OCI-LY1 (cell line): ENCODE measurements at regions not wholly inside any gene's neighbourhood (a gene's known extent, or its start where the extent isn't known, plus 50 kb on each side); places are given as distances from the start of the nearest gene placed in this dataset.

Experiments
- H2AFZ ChIP-seq: fragments of 200-600 bp; sonication (generic), shearing (Covaris generic); 2 replicates; pipeline ENCODE4 v1.6.0; 2014; ENCODE audit warnings: antibody characterized with exemption, mild to moderate bottlenecking, low read length
- H3F3A ChIP-seq: fragments of 200-600 bp; sonication (generic), shearing (Covaris generic); 2 replicates; pipeline ENCODE4 v1.6.0; 2014; ENCODE audit warnings: mild to moderate bottlenecking, antibody characterized with exemption, low read length, moderate library complexity; ENCODE audit not compliant: insufficient read depth
- H3K27ac ChIP-seq: fragments of 200-600 bp; sonication (generic); 2 replicates; pipeline ENCODE4 v1.5.1; 2014; ENCODE audit warnings: low read length, mixed run types, mild to moderate bottlenecking, low read depth; ENCODE audit not compliant: poor library complexity, severe bottlenecking
- H3K27me3 ChIP-seq: fragments of 200-600 bp; sonication (generic); 2 replicates; pipeline ENCODE4 v1.6.0; 2014; ENCODE audit warnings: antibody characterized with exemption, mild to moderate bottlenecking, low read length, moderate library complexity; ENCODE audit not compliant: insufficient read depth
- H3K36me3 ChIP-seq: fragments of 200-600 bp; sonication (generic); 2 replicates; pipeline ENCODE4 v1.6.1; 2014; ENCODE audit warnings: mild to moderate bottlenecking, antibody characterized with exemption, low read length, moderate library complexity, mixed read lengths; ENCODE audit not compliant: insufficient read depth
- H3K4me1 ChIP-seq: fragments of 200-600 bp; sonication (generic); 2 replicates; pipeline ENCODE4 v1.5.1; 2014; ENCODE audit warnings: mild to moderate bottlenecking, low read length, moderate library complexity; ENCODE audit not compliant: insufficient read depth, severe bottlenecking
- H3K4me2 ChIP-seq: fragments of 200-600 bp; sonication (generic), shearing (Covaris generic); 2 replicates; pipeline ENCODE4 v1.6.1; 2014; ENCODE audit warnings: low read length
- H3K4me3 ChIP-seq: fragments of 200-600 bp; sonication (generic); 2 replicates; pipeline ENCODE4 v1.5.1; 2014; ENCODE audit warnings: low read length, low read depth, mild to moderate bottlenecking, mixed read lengths; ENCODE audit not compliant: poor library complexity, severe bottlenecking
- H3K79me2 ChIP-seq: fragments of 200-600 bp; shearing (Covaris generic); 2 replicates; pipeline ENCODE4 v1.6.1; 2016; ENCODE audit warnings: mixed run types, low read length, mixed read lengths; ENCODE audit not compliant: insufficient read depth
- H3K9ac ChIP-seq: fragments of 200-600 bp; sonication (generic), shearing (Covaris generic); 2 replicates; pipeline ENCODE4 v1.6.1; 2014; ENCODE audit warnings: mild to moderate bottlenecking, low read length, mixed read lengths
- H3K9me2 ChIP-seq: fragments of 200-600 bp; sonication (generic), shearing (Covaris generic); 2 replicates; pipeline ENCODE4 v1.6.1; 2014; ENCODE audit warnings: low read depth, mild to moderate bottlenecking, low read length, mixed read lengths
- H3K9me3 ChIP-seq: fragments of 200-600 bp; shearing (Covaris generic); 2 replicates; pipeline ENCODE4 v1.6.1; 2014; ENCODE audit warnings: low read length, mixed read lengths
- H4K20me1 ChIP-seq: fragments of 200-600 bp; sonication (generic), shearing (Covaris generic); 2 replicates; pipeline ENCODE4 v1.6.0; 2016; ENCODE audit warnings: mild to moderate bottlenecking, low read length; ENCODE audit not compliant: insufficient read depth
- EZH2 ChIP-seq: fragments of 200-600 bp; sonication (generic), shearing (Covaris generic); IDR thresholded peaks from 2 replicates; pipeline ENCODE4 v1.8.0; 2017; ENCODE audit warnings: borderline replicate concordance, mixed run types, mild to moderate bottlenecking, antibody characterized with exemption, low read length, moderate library complexity, mixed read lengths
- TF ChIP-seq, protein P1 (sequence below): fragments of 200-600 bp; sonication (generic), shearing (Covaris generic); IDR thresholded peaks from 2 replicates; pipeline ENCODE4 v1.5.1; 2017; ENCODE audit warnings: mild to moderate bottlenecking, antibody characterized with exemption, low read length, moderate library complexity, mixed read lengths

DNA sequence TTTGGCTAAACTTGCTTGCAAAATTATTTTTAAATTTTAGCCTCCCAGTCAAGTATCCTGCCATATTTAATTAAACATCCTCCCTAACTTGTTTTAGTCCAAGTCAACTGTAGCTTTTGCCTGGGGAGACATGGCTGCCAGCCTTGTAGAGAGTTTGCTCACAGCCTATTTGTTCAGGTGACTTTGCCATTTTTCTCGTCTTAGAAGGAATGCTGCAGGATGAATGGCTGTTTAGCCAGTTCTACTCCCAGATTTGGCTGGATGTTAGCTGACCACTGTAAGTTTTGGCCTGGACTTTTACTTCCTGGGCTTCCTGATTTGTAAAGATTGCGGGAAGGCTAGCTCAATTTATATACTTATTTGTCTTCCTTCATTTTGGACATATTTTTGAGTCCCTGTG lies 236.4 kb upstream of the SGO1 start:
- Histone ChIP-seq H3F3A (no peaks in the 10 kb centered on the region), H3K9ac (no peak overlapping the region), H3K4me3 (no peak overlapping the region), H3K9me2 (no peaks in the 10 kb centered on the region), H3K36me3 (no peaks in the 10 kb centered on the region), H2AFZ (no peak overlapping the region), H4K20me1 (no peaks in the 10 kb centered on the region), H3K79me2 (no peaks in the 10 kb centered on the region), H3K4me1 (no peaks in the 10 kb centered on the region), H3K27ac (no peak overlapping the region), H3K4me2 (no peak overlapping the region), H3K9me3 (no peaks in the 10 kb centered on the region), H3K27me3 (no peaks in the 10 kb centered on the region)
- TF ChIP-seq, protein P1, sequence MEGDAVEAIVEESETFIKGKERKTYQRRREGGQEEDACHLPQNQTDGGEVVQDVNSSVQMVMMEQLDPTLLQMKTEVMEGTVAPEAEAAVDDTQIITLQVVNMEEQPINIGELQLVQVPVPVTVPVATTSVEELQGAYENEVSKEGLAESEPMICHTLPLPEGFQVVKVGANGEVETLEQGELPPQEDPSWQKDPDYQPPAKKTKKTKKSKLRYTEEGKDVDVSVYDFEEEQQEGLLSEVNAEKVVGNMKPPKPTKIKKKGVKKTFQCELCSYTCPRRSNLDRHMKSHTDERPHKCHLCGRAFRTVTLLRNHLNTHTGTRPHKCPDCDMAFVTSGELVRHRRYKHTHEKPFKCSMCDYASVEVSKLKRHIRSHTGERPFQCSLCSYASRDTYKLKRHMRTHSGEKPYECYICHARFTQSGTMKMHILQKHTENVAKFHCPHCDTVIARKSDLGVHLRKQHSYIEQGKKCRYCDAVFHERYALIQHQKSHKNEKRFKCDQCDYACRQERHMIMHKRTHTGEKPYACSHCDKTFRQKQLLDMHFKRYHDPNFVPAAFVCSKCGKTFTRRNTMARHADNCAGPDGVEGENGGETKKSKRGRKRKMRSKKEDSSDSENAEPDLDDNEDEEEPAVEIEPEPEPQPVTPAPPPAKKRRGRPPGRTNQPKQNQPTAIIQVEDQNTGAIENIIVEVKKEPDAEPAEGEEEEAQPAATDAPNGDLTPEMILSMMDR: no peak
- TF ChIP-seq EZH2: no peak

GRCh38 chr3:20417388-20418108 lies 231.5 kb upstream of the SGO1 start:
- Histone ChIP-seq H3K4me2 (no peak overlapping the region), H2AFZ (no peak overlapping the region), H3K27ac (no peak overlapping the region), H3K4me1 (no peaks in the 10 kb centered on the region), H3K36me3 (no peaks in the 10 kb centered on the region), H3K9me2 (no peaks in the 10 kb centered on the region), H3K4me3 (no peak overlapping the region), H3K9ac (no peak overlapping the region), H3K9me3 (no peaks in the 10 kb centered on the region), H3K79me2 (no peaks in the 10 kb centered on the region), H3F3A (no peaks in the 10 kb centered on the region), H4K20me1 (no peaks in the 10 kb centered on the region), H3K27me3 (no peaks in the 10 kb centered on the region)
- TF ChIP-seq, protein P1: no peak
- no peak for TF ChIP-seq EZH2

GRCh38 chr3:20406611-20407011 lies 220.6 kb upstream of the SGO1 start:
- Histone ChIP-seq H3K9me2 (no peaks in the 10 kb centered on the region), H3F3A (no peaks in the 10 kb centered on the region), H2AFZ (no peak overlapping the region), H3K9ac (no peak overlapping the region), H3K79me2 (no peaks in the 10 kb centered on the region), H3K27me3 (no peaks in the 10 kb centered on the region), H4K20me1 (no peaks in the 10 kb centered on the region), H3K4me1 (no peaks in the 10 kb centered on the region), H3K9me3 (no peaks in the 10 kb centered on the region), H3K4me2 (no peak overlapping the region), H3K4me3 (no peak overlapping the region), H3K36me3 (no peaks in the 10 kb centered on the region), H3K27ac (no peak overlapping the region)
- TF ChIP-seq EZH2: no peak
- TF ChIP-seq, protein P1: no peak
